ENCODE measurements at regions not wholly inside any gene's neighbourhood (a gene's known extent, or its start where the extent isn't known, plus 50 kb on each side); places are given as distances from the start of the nearest gene placed in this dataset.
"Not testable (repeated sequence)": the region's sequence is repeated elsewhere in the genome, so short reads cannot be mapped to it uniquely, and the experiment has no call there.

DNA sequence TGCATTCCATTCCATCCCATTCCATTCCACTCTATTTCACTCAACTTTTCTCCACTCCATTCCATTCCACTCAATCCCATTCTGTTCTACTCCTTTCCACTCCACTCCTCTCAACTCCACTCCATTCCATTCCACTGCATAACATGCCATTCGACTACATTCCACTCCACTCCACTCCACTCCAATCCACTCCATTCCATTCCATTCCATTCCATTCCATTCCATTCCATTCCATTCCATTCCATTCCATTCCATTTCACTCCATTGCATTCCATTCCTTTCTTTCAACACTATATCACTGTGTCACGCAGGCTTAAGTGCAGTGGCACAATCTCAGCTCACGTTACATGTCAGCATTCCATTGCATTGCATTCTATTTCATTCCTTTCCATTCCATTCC lies 1430.4 kb downstream of the TSPY10 start:
- not testable (repeated sequence) for DNase-seq

DNA sequence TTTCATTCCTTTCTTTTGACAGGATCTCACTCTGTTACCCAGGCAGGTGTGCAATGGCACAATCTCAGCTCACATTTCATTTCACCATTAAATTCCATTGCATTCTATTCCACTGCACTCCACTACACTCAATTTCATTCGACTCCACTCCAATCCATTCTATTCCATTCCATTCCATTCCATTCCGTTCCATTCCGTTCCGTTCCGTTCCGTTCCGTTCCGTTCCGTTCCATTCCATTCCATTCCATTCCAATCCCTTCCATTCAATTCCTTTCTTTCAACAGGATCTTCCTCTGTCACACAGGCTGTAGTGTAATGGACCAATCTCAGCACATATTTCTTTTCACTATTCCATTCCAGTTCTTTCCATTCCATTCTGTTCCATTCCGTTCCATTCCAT lies 1445.7 kb downstream of the TSPY10 start:
- DNase-seq: no peak

- no peak for DNase-seq
Measured at GRCh38 chrY:10986655-10987054, 1459.0 kb downstream of the TSPY10 start.

DNA sequence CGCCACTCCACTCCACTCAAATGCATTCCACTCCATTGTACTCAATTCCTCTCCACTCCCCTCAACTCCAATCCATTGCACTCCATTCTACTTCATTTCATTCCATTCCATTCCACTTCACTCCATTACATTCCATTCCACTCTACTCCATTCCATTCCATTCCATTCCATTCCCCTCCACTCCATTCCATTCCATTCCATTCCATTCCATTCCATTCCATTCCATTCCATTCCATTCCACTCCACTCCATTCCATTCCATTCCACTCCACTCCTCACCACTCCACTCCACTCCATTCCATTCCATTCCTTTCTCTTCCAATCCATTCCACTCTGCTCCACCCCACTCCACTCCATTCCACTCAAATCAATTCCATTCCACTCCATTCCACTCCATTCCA lies 1459.9 kb downstream of the TSPY10 start:
- no peak for DNase-seq

GRCh38 chrY:10993955-10994354 lies 1466.3 kb downstream of the TSPY10 start:
- no peak for DNase-seq

DNA sequence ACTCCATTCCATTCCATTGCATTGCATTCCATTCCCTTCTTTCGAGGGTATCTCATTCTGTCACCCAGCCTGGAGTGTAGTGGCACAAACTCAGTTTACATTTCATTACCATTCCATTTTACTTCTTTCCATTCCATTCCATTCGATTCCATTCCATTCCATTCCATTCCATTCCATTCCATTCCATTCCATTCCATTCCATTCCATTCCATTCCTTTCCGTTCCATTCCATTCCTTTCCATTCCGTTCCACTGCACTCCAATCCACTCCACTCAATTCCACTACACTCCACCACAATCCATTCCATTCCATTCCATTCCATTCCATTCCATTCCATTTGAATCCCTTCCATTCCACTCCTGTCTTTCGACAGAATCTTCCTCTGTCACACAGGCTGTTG lies 1472.0 kb downstream of the TSPY10 start:
- DNase-seq: not testable (repeated sequence)

DNA sequence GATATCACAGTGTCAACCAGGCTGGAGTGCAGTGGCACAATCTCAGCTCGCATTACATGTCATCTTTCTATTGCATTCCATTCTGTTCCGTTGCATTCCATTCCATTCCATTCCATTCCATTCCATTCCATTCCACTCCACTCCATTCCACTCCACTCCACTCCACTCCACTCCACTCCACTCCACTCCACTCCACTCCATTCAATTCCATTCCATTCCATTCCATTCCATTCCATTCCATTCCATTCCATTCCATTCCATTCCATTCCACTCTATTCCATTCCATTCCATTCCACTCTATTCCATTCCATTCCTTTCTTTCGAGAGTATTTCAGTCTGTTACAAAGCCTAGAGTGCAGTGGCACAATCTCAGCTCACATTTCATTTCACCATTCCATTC lies 1486.5 kb downstream of the TSPY10 start:
- DNase-seq: not testable (repeated sequence)

- no peak for DNase-seq
Measured at GRCh38 chrY:11022734-11023133, 1495.1 kb downstream of the TSPY10 start.

DNA sequence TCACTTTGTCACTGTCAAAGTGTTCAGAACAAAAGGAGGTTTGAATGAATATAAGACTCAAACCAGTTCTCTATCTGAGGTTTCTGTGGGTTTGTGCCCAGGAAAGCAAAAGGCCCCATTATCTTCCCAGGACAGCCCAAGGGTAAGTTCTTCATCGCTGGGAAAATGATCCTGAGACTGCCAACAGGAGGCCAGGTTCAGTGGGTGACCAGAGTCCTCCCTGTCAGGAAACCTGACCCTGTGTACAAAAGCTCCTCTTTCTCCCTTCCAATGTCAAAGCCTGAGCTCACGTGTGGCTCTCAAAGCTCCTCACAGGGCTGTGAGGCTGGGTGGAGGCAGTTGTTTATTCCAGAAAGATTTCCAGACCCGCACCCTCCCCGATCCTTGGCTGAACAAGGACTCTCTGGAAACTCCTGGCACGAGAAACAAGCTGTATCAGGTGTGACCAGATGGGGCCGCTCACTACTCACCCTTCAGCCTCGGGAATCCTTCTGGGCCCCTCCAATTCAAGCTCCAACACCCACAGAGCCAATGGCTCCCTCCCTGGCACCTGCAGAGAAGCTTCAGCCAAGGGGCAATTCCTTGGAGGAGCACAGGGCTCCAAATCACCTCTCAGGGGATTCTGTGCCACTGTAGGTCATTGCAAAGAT lies 1516.7 kb downstream of the TSPY10 start:
- DNase-seq: no peak

GRCh38 chrY:11063486-11063885 lies 1535.8 kb downstream of the TSPY10 start:
- no peak for DNase-seq

DNA sequence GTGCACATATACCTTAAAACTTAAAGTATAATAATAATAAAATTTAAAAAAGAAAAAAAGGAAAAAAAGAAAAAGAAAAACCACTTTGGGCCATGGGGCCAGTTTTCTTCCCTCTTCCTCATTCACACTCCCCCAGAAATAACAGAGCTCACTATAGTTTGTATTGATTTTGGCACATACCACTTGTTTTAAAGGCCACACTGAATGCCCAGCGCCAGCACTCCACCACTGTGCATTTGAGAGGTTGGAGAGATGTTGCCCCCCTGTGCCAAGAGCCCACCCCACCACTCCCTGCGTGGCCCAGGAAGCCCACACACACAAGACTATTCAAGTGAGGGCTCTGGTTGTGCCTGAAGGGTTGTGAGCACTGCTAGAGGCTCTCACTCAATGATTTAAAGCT lies 1536.3 kb downstream of the TSPY10 start:
- no peak for DNase-seq

GRCh38 chrY:11064376-11064775 lies 1536.7 kb downstream of the TSPY10 start:
- DNase-seq: no peak

GRCh38 chrY:11069271-11069670 lies 1541.6 kb downstream of the TSPY10 start:
- DNase-seq: no peak

- no peak for DNase-seq
Measured at GRCh38 chrY:11070250-11071113, 1542.8 kb downstream of the TSPY10 start.

- not testable (repeated sequence) for DNase-seq
Measured at GRCh38 chrY:11085801-11086200, 1558.1 kb downstream of the TSPY10 start.

GRCh38 chrY:11097498-11097897 lies 1569.8 kb downstream of the TSPY10 start:
- DNase-seq: not testable (repeated sequence)

- not testable (repeated sequence) for DNase-seq
Measured at GRCh38 chrY:11098419-11098818, 1570.7 kb downstream of the TSPY10 start.

- no peak for DNase-seq
Measured at GRCh38 chrY:11099004-11099403, 1571.3 kb downstream of the TSPY10 start.

DNA sequence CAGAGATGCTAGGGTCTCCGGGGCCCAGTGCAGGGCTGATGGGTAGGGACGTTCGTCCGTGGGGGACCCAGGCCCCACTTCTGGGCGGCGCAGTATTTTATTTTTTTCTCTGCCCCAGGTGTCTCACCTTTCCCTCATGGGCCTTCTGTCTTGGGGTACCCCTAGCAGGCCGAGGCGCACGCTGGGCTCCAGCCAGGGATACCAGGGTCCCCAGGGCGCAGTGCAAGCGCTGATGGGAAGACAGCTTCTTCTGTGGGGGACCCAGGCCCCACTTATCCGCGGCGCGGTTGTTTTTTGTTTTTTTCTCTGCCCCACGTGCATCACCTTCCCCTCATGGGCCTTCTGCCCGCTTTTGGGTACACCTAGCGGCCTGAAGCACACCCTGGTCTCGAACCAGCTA lies 1572.8 kb downstream of the TSPY10 start:
- not testable (repeated sequence) for DNase-seq

- not testable (repeated sequence) for DNase-seq
Measured at GRCh38 chrY:11102987-11103386, 1575.3 kb downstream of the TSPY10 start.

DNA sequence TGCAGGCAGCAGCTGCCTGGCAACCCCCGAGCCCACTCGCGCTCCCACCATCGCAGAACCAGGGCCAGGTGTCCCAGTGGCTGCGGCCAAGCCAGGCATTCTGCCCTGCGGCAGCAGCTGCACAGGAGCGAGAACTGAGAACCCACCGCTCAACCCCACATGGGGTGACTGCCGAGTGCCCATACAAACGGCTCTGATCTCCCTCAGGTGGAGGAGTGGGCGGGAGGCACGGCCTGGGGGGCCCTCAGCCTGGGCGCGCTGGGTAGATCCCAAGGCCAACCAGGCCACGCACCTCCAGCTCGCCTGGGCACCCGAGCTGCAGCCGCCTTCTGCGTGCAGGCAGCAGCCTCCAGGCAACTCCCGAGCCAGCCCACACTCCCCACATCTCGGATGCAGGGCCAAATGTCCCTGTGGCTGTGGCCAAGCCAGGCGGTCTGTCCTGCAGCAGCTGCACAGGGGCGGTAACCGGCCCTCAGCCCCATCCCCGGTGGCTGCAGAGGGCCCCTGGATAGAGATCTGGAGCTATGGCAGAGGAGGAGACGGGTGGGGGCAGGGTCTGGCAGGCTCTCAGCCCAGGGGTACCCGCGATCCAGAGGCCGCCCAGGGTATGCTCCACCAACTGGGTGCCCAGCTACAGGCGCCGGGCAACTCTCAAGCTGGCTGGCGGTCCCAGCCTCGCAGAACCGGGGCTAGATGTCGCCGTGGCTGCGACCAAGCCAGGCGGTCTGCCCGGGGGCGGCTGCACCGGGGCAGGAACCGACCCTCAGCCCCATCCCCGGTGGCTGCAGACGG lies 1579.6 kb downstream of the TSPY10 start:
- DNase-seq: not testable (repeated sequence)

GRCh38 chrY:11151724-11152123 lies 1549.3 kb upstream of the USP9Y start:
- DNase-seq: not testable (repeated sequence)

- DNase-seq: not testable (repeated sequence)
Measured at GRCh38 chrY:11156100-11156499, 1544.9 kb upstream of the USP9Y start.

Data from fibroblast of skin of abdomen (primary cell).